ENCODE measurements at regions not wholly inside any gene's neighbourhood (a gene's known extent, or its start where the extent isn't known, plus 50 kb on each side); places are given as distances from the start of the nearest gene placed in this dataset.

GRCh38 chr2:155384555-155385123 is 686.1 kb downstream of the KCNJ3 start:
- DNase-seq = no peak
- H3K79me2 ChIP-seq (ENCODE audit: control insufficient read depth, insufficient read depth, low read length) = no peaks in the 10 kb centered on the region
- no CpG with 5 or more reads among the region's 3 CpGs for WGBS (ENCODE audit: insufficient coverage)

DNA sequence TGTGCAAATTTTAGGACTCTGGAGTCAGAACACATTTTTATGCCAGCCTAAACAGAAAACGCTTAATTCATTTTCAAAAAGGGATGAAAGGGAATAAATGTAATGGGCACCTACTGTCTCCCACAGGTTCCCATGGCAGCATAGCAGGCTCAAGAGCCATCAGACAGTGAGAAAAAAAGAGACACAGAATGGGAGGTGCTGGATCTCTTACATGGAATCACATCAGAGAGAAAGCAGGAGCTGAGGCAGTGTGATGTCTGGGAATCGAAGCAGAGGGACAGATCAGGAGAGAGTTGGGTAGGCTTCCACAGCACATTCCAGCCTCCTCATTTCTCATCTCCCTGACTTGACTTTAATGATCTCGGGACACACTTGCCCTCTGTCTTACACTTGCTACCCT is 684.3 kb downstream of the KCNJ3 start:
- Histone ChIP-seq H3K4me1 (ENCODE audit: control insufficient read depth in 2 of 2, insufficient read depth in 2 of 2, low read length in 2 of 2) (no peaks in the 10 kb centered on the region), H3K27ac (ENCODE audit: low read length in 2 of 2) (no peak overlapping the region), H2AFZ (ENCODE audit: insufficient read depth, low read depth, low read length, poor library complexity, severe bottlenecking) (no peak overlapping the region), H3K36me3 (replicated peaks in 1 of 2; ENCODE audit: control extremely low read depth in 1 of 2, control insufficient read depth in 1 of 2, extremely low read depth in 1 of 2, insufficient read depth in 2 of 2, low read length in 1 of 2) (no peaks in the 10 kb centered on the region), H3K79me2 (ENCODE audit: control insufficient read depth, insufficient read depth, low read length) (no peaks in the 10 kb centered on the region), H3K4me2 (replicated peaks; ENCODE audit: low read depth, low read length, poor library complexity, severe bottlenecking) (no peak overlapping the region), H3K9me3 (ENCODE audit: control extremely low read depth in 1 of 3, control insufficient read depth in 2 of 3, insufficient read depth in 1 of 3, low read length in 2 of 3) (no peaks in the 10 kb centered on the region), H3K27me3 (replicated peaks in 1 of 4; ENCODE audit: control extremely low read depth in 1 of 4, control insufficient read depth in 3 of 4, insufficient read depth in 4 of 4, low read length in 3 of 4) (no peaks in the 10 kb centered on the region), H4K20me1 (ENCODE audit: control insufficient read depth, insufficient read depth, low read length, poor library complexity, severe bottlenecking) (no peaks in the 10 kb centered on the region), H3K9ac (ENCODE audit: low read length) (no peak overlapping the region), H3K4me3 (ENCODE audit: control extremely low read depth in 1 of 5, extremely low read depth in 1 of 5, insufficient read depth in 1 of 5, low read depth in 2 of 5, low read length in 4 of 5) (no peak overlapping the region)
- ChIA-PET CTCF (no interaction called here), POLR2A (no interaction called here)
- Mint-ChIP-seq H3K27me3 (no peaks in the 10 kb centered on the region), H3K4me3 (no peak overlapping the region), H3K27ac (no peak overlapping the region), H3K4me1 (no peaks in the 10 kb centered on the region), H3K9me3 (ENCODE audit: insufficient read depth) (no peaks in the 10 kb centered on the region)
- no peak for ATAC-seq (ENCODE audit: low read depth)
- no peak for DNase-seq
- intact Hi-C loops (cut with micrococcal nuclease) = no loop called here
- WGBS (ENCODE audit: insufficient coverage) = 92% methylated on average over 2 of the region's 3 CpGs
- TF ChIP-seq CTCF (IDR thresholded peaks at IDR 0.05) (no peak), EZH2 (IDR thresholded peaks at IDR 0.05; ENCODE audit: borderline replicate concordance, insufficient read depth, low read depth, low read length, poor library complexity, severe bottlenecking) (no peak)

More at GRCh38 chr2:155384555-155385123, 686.1 kb downstream of the KCNJ3 start:
- no peak overlapping the region for H3K4me2 ChIP-seq (replicated peaks; ENCODE audit: low read depth, low read length, poor library complexity, severe bottlenecking)
- H3K36me3 ChIP-seq (replicated peaks in 1 of 2; ENCODE audit: control extremely low read depth in 1 of 2, control insufficient read depth in 1 of 2, extremely low read depth in 1 of 2, insufficient read depth in 2 of 2, low read length in 1 of 2) = no peaks in the 10 kb centered on the region
- Mint-ChIP-seq H3K27ac (no peak overlapping the region), H3K4me1 (no peaks in the 10 kb centered on the region), H3K27me3 (no peaks in the 10 kb centered on the region), H3K9me3 (ENCODE audit: insufficient read depth) (no peaks in the 10 kb centered on the region), H3K4me3 (no peak overlapping the region)
- no peaks in the 10 kb centered on the region for H3K4me1 ChIP-seq (ENCODE audit: control insufficient read depth in 2 of 2, insufficient read depth in 2 of 2, low read length in 2 of 2)
- TF ChIP-seq EZH2 (IDR thresholded peaks at IDR 0.05; ENCODE audit: borderline replicate concordance, insufficient read depth, low read depth, low read length, poor library complexity, severe bottlenecking) (no peak), CTCF (IDR thresholded peaks at IDR 0.05) (no peak)
- H3K9ac ChIP-seq (ENCODE audit: low read length) = no peak overlapping the region
- H2AFZ ChIP-seq (ENCODE audit: insufficient read depth, low read depth, low read length, poor library complexity, severe bottlenecking) = no peak overlapping the region
- no peak overlapping the region for H3K4me3 ChIP-seq (ENCODE audit: control extremely low read depth in 1 of 5, extremely low read depth in 1 of 5, insufficient read depth in 1 of 5, low read depth in 2 of 5, low read length in 4 of 5)
- no peak for ATAC-seq (ENCODE audit: low read depth)
- ChIA-PET POLR2A (no interaction called here), CTCF (no interaction called here)
- intact Hi-C loops (cut with micrococcal nuclease) = no loop called here
- H3K9me3 ChIP-seq (ENCODE audit: control extremely low read depth in 1 of 3, control insufficient read depth in 2 of 3, insufficient read depth in 1 of 3, low read length in 2 of 3) = no peaks in the 10 kb centered on the region
- no peaks in the 10 kb centered on the region for H3K27me3 ChIP-seq (replicated peaks in 1 of 4; ENCODE audit: control extremely low read depth in 1 of 4, control insufficient read depth in 3 of 4, insufficient read depth in 4 of 4, low read length in 3 of 4)
- no peaks in the 10 kb centered on the region for H4K20me1 ChIP-seq (ENCODE audit: control insufficient read depth, insufficient read depth, low read length, poor library complexity, severe bottlenecking)
- no peak overlapping the region for H3K27ac ChIP-seq (ENCODE audit: low read length in 2 of 2)

Measured in B cell (primary cell).